GM21576 (cell line): ENCODE measurements at regions not wholly inside any gene's neighbourhood (a gene's known extent, or its start where the extent isn't known, plus 50 kb on each side); places are given as distances from the start of the nearest gene placed in this dataset.

Experiments
- ATAC-seq: cut with Tn5 transposase; IDR thresholded peaks from one replicate; pipeline ENCODE4 v1.9.1; 2021; ENCODE audit warnings: mild to moderate bottlenecking, moderate library complexity; ENCODE audit not compliant: unreplicated experiment

- no peak for ATAC-seq
Observed at GRCh38 chr4:120528428-120528827, 394.1 kb downstream of the PRDM5 start.

- no peak for ATAC-seq
Observed at GRCh38 chr4:120526033-120526432, 396.5 kb downstream of the PRDM5 start.

- ATAC-seq = no peak
Observed at GRCh38 chr4:120525106-120525505, 397.4 kb downstream of the PRDM5 start.

- ATAC-seq = no peak
Observed at GRCh38 chr4:120524237-120524636, 398.3 kb downstream of the PRDM5 start.

GRCh38 chr4:120520761-120521160 is 401.8 kb downstream of the PRDM5 start:
- ATAC-seq = no peak

GRCh38 chr4:120517966-120518365 is 404.6 kb downstream of the PRDM5 start:
- no peak for ATAC-seq

GRCh38 chr4:120509719-120510118 is 412.8 kb downstream of the PRDM5 start:
- ATAC-seq = no peak

GRCh38 chr4:120509222-120509621 is 413.3 kb downstream of the PRDM5 start:
- ATAC-seq = no peak

GRCh38 chr4:120508036-120508435 is 414.5 kb downstream of the PRDM5 start:
- no peak for ATAC-seq

- ATAC-seq = no peak
Observed at GRCh38 chr4:120506536-120506935, 416.0 kb downstream of the PRDM5 start.

GRCh38 chr4:120498678-120499077 is 423.8 kb downstream of the PRDM5 start:
- no peak for ATAC-seq

- ATAC-seq = no peak
Observed at GRCh38 chr4:120491481-120491880, 424.8 kb upstream of the MAD2L1 start.

- ATAC-seq = no peak
Observed at GRCh38 chr4:120481756-120482155, 415.1 kb upstream of the MAD2L1 start.

- ATAC-seq = no peak
Observed at GRCh38 chr4:120472447-120473131, 405.9 kb upstream of the MAD2L1 start.

GRCh38 chr4:120466429-120466828 is 399.8 kb upstream of the MAD2L1 start:
- no peak for ATAC-seq

- ATAC-seq = no peak
Observed at GRCh38 chr4:120454788-120455187, 388.1 kb upstream of the MAD2L1 start.

- no peak for ATAC-seq
Observed at GRCh38 chr4:120452536-120452935, 385.9 kb upstream of the MAD2L1 start.

GRCh38 chr4:120452001-120452400 is 385.4 kb upstream of the MAD2L1 start:
- no peak for ATAC-seq

GRCh38 chr4:120447774-120448173 is 381.1 kb upstream of the MAD2L1 start:
- ATAC-seq = no peak

- peak; percentile 93 for ATAC-seq
Observed at GRCh38 chr4:120446051-120446567, 379.5 kb upstream of the MAD2L1 start.

GRCh38 chr4:120445186-120445585 is 378.5 kb upstream of the MAD2L1 start:
- ATAC-seq = no peak

GRCh38 chr4:120443116-120443515 is 376.5 kb upstream of the MAD2L1 start:
- ATAC-seq = no peak

GRCh38 chr4:120440730-120441129 is 374.1 kb upstream of the MAD2L1 start:
- ATAC-seq = no peak
